ENCODE measurements at regions not wholly inside any gene's neighbourhood (a gene's known extent, or its start where the extent isn't known, plus 50 kb on each side); places are given as distances from the start of the nearest gene placed in this dataset.

- no peak for FAIRE-seq
- in situ Hi-C loops (cut with MboI): no loop called here
- TF ChIP-seq MTA2 (IDR thresholded peaks at IDR 0.05; ENCODE audit: low read depth) (no peak), IKZF2 (IDR thresholded peaks at IDR 0.05) (no peak), FOS (IDR thresholded peaks at IDR 0.05; ENCODE audit: borderline replicate concordance, extremely low read depth, insufficient read length) (no peak), KLF5 (IDR thresholded peaks at IDR 0.05; ENCODE audit: partially characterized antibody) (no peak), ZZZ3 (IDR thresholded peaks at IDR 0.05; ENCODE audit: control insufficient read depth, insufficient read length, low read depth) (no peak), RFX5 (IDR thresholded peaks at IDR 0.05; ENCODE audit: low read depth, low read length) (no peak), ATF2 (IDR thresholded peaks at IDR 0.05; ENCODE audit: low read length) (no peak), CREM (IDR thresholded peaks at IDR 0.05; ENCODE audit: low read depth) (no peak), ZBED1 (IDR thresholded peaks at IDR 0.05; ENCODE audit: borderline replicate concordance) (no peak), YBX1 (IDR thresholded peaks at IDR 0.05) (no peak), HDAC6 (IDR thresholded peaks at IDR 0.05; ENCODE audit: unreplicated experiment) (no peak), ZBTB33 (IDR thresholded peaks at IDR 0.05) (no peak), TAF1 (IDR thresholded peaks at IDR 0.05; ENCODE audit: borderline replicate concordance, low read depth, low read length) (no peak), ZBTB11 (CRISPR knock-in tag; IDR thresholded peaks at IDR 0.05) (no peak), NR2C2 (IDR thresholded peaks at IDR 0.05; ENCODE audit: borderline replicate concordance, control insufficient read depth, insufficient read length, low read depth) (no peak), CEBPZ (IDR thresholded peaks at IDR 0.05; ENCODE audit: low read depth, low read length) (no peak), ZSCAN29 (IDR thresholded peaks at IDR 0.05) (no peak)
Measured at GRCh38 chr5:164708831-164709230, 1203.4 kb downstream of the MAT2B start.

More at GRCh38 chr5:164708831-164709230, 1203.4 kb downstream of the MAT2B start:
- ChIA-PET POLR2A (no interaction called here), CTCF (no interaction called here), RAD21 (ENCODE audit: unreplicated experiment) (interaction anchor here (0.8 kb wide), 1 partner anchor 160 kb away, joined by 3 read pairs; no protein-coding TSS in a partner anchor), SMC1A (ENCODE audit: uncharacterized antibody, unreplicated experiment) (interaction anchor here (0.8 kb wide), 1 partner anchor 31 kb away, joined by 3 read pairs; no protein-coding TSS in a partner anchor)
- Histone ChIP-seq H3K9me3 (replicated peaks; ENCODE audit: control insufficient read depth, insufficient read depth, low read length) (no peaks in the 10 kb centered on the region), H3K27ac (ENCODE audit: control insufficient read depth, insufficient read depth) (no peak overlapping the region), H3K27me3 (replicated peaks in 1 of 2; ENCODE audit: control insufficient read depth in 2 of 2, insufficient read depth in 2 of 2, low read length in 1 of 2) (no peaks in the 10 kb centered on the region), H3K79me2 (ENCODE audit: control insufficient read depth, insufficient read depth, low read length) (no peaks in the 10 kb centered on the region), H4K20me1 (ENCODE audit: control insufficient read depth, insufficient read depth) (no peaks in the 10 kb centered on the region), H3K9ac (ENCODE audit: control insufficient read depth, insufficient read depth, low read length) (no peak overlapping the region), H2AFZ (ENCODE audit: control insufficient read depth, low read depth, low read length) (no peak overlapping the region), H3K4me3 (no peak overlapping the region), H3K4me1 (ENCODE audit: control insufficient read depth, insufficient read depth, low read length) (no peaks in the 10 kb centered on the region), H3K4me2 (ENCODE audit: control insufficient read depth, insufficient read depth) (no peak overlapping the region), H3K36me3 (ENCODE audit: control insufficient read depth in 2 of 2, insufficient read depth in 2 of 2, low read length in 1 of 2) (no peaks in the 10 kb centered on the region)
- ATAC-seq (no peak), DNase-seq (ENCODE audit: low read depth, low spot score) (no peak)
- no TSS peak for BruUV-seq (replicated peaks)
- intact Hi-C loops (cut with micrococcal nuclease; ENCODE audit: unreplicated experiment): no loop called here
- WGBS (ENCODE audit: insufficient coverage, insufficient replicate concordance, low lambda C conversion rate, missing lambda C conversion rate): 34% methylated on average over 7 of the region's 7 CpGs

Data from GM12878 (cell line).